ENCODE measurements at regions not wholly inside any gene's neighbourhood (a gene's known extent, or its start where the extent isn't known, plus 50 kb on each side); places are given as distances from the start of the nearest gene placed in this dataset.

DNA sequence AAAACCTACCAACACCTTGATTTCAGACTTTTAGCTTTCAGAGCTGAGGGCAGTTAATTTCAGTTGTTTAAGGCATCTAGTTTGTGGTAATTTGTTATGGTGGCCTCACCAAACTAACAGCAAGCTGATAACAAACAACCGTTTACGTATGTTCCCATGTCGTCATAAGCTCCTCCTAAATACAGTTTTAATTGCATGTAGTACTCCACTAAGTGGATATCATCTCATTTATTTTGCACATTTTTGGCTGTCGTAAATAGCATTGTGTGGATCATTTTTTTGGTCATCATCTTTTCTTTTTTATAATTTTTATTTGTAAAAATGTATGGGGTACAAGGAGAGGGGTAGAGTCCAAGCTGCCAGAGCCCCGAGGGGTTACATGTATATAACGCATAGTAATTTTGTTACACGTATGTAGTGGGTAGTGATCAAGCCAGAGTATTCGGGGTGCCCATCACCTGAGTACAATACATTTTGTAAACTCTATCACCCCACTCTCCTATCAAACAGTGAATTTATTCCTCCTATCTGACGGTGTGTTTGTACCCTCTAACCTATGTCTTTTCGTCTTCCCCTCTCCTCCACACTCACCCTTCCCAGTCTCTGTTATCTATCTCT is 89.2 kb upstream of the MYCN start:
- WGBS (ENCODE audit: extremely low coverage, insufficient coverage, insufficient read length) = no CpG with 5 or more reads among the region's 10 CpGs
- no peak overlapping the region for H2AK5ac ChIP-seq (ENCODE audit: low read length)
- no peak overlapping the region for H2BK120ac ChIP-seq (ENCODE audit: insufficient read depth, low read length, poor library complexity)

DNA sequence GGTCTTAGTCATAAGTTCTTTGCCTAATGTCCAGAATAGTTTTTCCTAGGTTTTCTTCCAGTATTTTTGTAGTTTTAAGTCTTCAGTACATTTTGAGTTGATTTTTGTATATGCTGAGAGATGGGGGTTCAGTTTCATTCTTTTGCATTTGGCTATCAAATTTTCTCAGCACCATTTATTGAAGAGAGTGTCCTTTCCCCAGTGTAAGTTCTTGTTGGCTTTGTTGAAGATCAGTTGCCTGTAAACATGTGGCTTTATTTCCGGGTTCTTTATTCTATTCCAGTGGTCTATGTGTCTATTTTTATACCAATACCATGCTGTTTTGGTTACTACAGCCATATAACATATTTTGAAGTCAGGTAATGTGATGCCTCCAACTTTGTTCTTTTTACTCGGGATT is 87.5 kb upstream of the MYCN start:
- Histone ChIP-seq H3K4me2 (ENCODE audit: low read length) (no peak overlapping the region), H3K14ac (ENCODE audit: low read length) (no peak overlapping the region), H2AFZ (ENCODE audit: insufficient read depth, low read length, poor library complexity) (no peak overlapping the region), H3K79me1 (ENCODE audit: low read length) (no peaks in the 10 kb centered on the region), H4K8ac (ENCODE audit: low read depth, low read length) (no peak overlapping the region), H2BK120ac (ENCODE audit: insufficient read depth, low read length, poor library complexity) (no peak overlapping the region), H3K4me1 (ENCODE audit: control insufficient read depth in 1 of 2, insufficient read depth in 2 of 2, low read length in 2 of 2) (no peaks in the 10 kb centered on the region), H4K91ac (ENCODE audit: low read depth, low read length) (no peak overlapping the region), H3K23ac (ENCODE audit: low read length) (no peak overlapping the region), H3K36me3 (ENCODE audit: control insufficient read depth in 1 of 2, insufficient read depth in 2 of 2, low read length in 2 of 2) (no peaks in the 10 kb centered on the region), H3K18ac (ENCODE audit: low read length) (no peak overlapping the region), H4K12ac (ENCODE audit: low read depth, low read length) (no peak overlapping the region), H3K9me3 (ENCODE audit: insufficient read depth, low read depth, low read length) (no peaks in the 10 kb centered on the region), H3K79me2 (ENCODE audit: control insufficient read depth, insufficient read depth, low read length, poor library complexity) (no peaks in the 10 kb centered on the region), H3K4ac (ENCODE audit: low read depth, low read length) (no peak overlapping the region), H2BK12ac (ENCODE audit: low read length) (no peak overlapping the region), H2AK5ac (ENCODE audit: low read length) (no peak overlapping the region), H3K27me3 (ENCODE audit: insufficient read depth, low read length) (no peaks in the 10 kb centered on the region), H3K9ac (ENCODE audit: low read length) (no peak overlapping the region), H3K4me3 (ENCODE audit: low read depth, low read length) (no peak overlapping the region), H3K27ac (ENCODE audit: low read depth, low read length) (no peak overlapping the region), H2BK5ac (ENCODE audit: low read depth, low read length, poor library complexity) (no peak overlapping the region)
- DNase-seq = no peak
- no CpG with 5 or more reads among the region's 2 CpGs for WGBS (ENCODE audit: extremely low coverage, insufficient coverage, insufficient read length)

More for the DNA sequence above, 89.2 kb upstream of the MYCN start:
- H3K14ac ChIP-seq (ENCODE audit: low read length) = no peak overlapping the region
- no peak overlapping the region for H4K12ac ChIP-seq (ENCODE audit: low read depth, low read length)
- no peaks in the 10 kb centered on the region for H3K4me1 ChIP-seq (ENCODE audit: control insufficient read depth in 1 of 2, insufficient read depth in 2 of 2, low read length in 2 of 2)
- H3K27ac ChIP-seq (ENCODE audit: low read depth, low read length) = no peak overlapping the region
- no peak overlapping the region for H3K4me3 ChIP-seq (ENCODE audit: low read depth, low read length)
- H3K23ac ChIP-seq (ENCODE audit: low read length) = no peak overlapping the region
- H2BK5ac ChIP-seq (ENCODE audit: low read depth, low read length, poor library complexity) = no peak overlapping the region
- DNase-seq = no peak
- H3K27me3 ChIP-seq (ENCODE audit: insufficient read depth, low read length) = no peaks in the 10 kb centered on the region
- H3K4ac ChIP-seq (ENCODE audit: low read depth, low read length) = no peak overlapping the region
- no peak overlapping the region for H3K9ac ChIP-seq (ENCODE audit: low read length)
- no peak overlapping the region for H3K4me2 ChIP-seq (ENCODE audit: low read length)
- H3K9me3 ChIP-seq (ENCODE audit: insufficient read depth, low read depth, low read length) = no peaks in the 10 kb centered on the region
- no peak overlapping the region for H4K8ac ChIP-seq (ENCODE audit: low read depth, low read length)
- H3K79me2 ChIP-seq (ENCODE audit: control insufficient read depth, insufficient read depth, low read length, poor library complexity) = no peaks in the 10 kb centered on the region
- no peaks in the 10 kb centered on the region for H3K79me1 ChIP-seq (ENCODE audit: low read length)
- no peaks in the 10 kb centered on the region for H3K36me3 ChIP-seq (ENCODE audit: control insufficient read depth in 1 of 2, insufficient read depth in 2 of 2, low read length in 2 of 2)
- H4K91ac ChIP-seq (ENCODE audit: low read depth, low read length) = no peak overlapping the region
- no peak overlapping the region for H2AFZ ChIP-seq (ENCODE audit: insufficient read depth, low read length, poor library complexity)
- H3K18ac ChIP-seq (ENCODE audit: low read length) = no peak overlapping the region
- no peak overlapping the region for H2BK12ac ChIP-seq (ENCODE audit: low read length)

DNA sequence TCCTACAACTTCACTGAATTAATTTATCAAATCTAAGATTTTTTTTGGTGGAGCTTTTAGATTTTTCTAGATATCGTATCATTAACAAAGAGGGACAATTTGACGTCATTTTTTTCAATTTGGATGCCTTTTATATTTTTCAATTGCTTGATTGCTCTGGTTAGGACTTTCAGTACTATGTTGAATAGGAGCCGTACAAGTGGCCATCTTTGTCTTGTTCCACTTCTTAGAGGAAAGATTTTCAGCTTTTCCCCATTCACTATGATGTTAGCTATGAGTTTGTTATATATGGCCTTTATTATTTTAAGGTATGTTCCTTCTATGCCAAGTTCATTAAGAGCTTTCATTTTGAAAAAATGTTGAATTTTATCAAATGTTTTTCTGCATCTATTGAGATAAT is 86.4 kb upstream of the MYCN start:
- no peaks in the 10 kb centered on the region for H3K79me1 ChIP-seq (ENCODE audit: low read length)
- no peak overlapping the region for H2BK5ac ChIP-seq (ENCODE audit: low read depth, low read length, poor library complexity)
- no peak for DNase-seq
- no CpG with 5 or more reads among the region's 3 CpGs for WGBS (ENCODE audit: extremely low coverage, insufficient coverage, insufficient read length)
- no peak overlapping the region for H3K14ac ChIP-seq (ENCODE audit: low read length)
- H3K23ac ChIP-seq (ENCODE audit: low read length) = no peak overlapping the region
- no peak overlapping the region for H2AK5ac ChIP-seq (ENCODE audit: low read length)
- no peak overlapping the region for H3K18ac ChIP-seq (ENCODE audit: low read length)
- H4K12ac ChIP-seq (ENCODE audit: low read depth, low read length) = no peak overlapping the region
- H2BK120ac ChIP-seq (ENCODE audit: insufficient read depth, low read length, poor library complexity) = no peak overlapping the region
- H3K27me3 ChIP-seq (ENCODE audit: insufficient read depth, low read length) = no peaks in the 10 kb centered on the region
- no peak overlapping the region for H4K8ac ChIP-seq (ENCODE audit: low read depth, low read length)
- H4K91ac ChIP-seq (ENCODE audit: low read depth, low read length) = no peak overlapping the region
- no peak overlapping the region for H2BK12ac ChIP-seq (ENCODE audit: low read length)
- H3K79me2 ChIP-seq (ENCODE audit: control insufficient read depth, insufficient read depth, low read length, poor library complexity) = no peaks in the 10 kb centered on the region
- H3K4me3 ChIP-seq (ENCODE audit: low read depth, low read length) = no peak overlapping the region
- H3K4me2 ChIP-seq (ENCODE audit: low read length) = no peak overlapping the region
- H3K4ac ChIP-seq (ENCODE audit: low read depth, low read length) = no peak overlapping the region
- no peaks in the 10 kb centered on the region for H3K4me1 ChIP-seq (ENCODE audit: control insufficient read depth in 1 of 2, insufficient read depth in 2 of 2, low read length in 2 of 2)
- no peak overlapping the region for H2AFZ ChIP-seq (ENCODE audit: insufficient read depth, low read length, poor library complexity)
- H3K9me3 ChIP-seq (ENCODE audit: insufficient read depth, low read depth, low read length) = no peaks in the 10 kb centered on the region
- no peak overlapping the region for H3K27ac ChIP-seq (ENCODE audit: low read depth, low read length)
- H3K9ac ChIP-seq (ENCODE audit: low read length) = no peak overlapping the region
- H3K36me3 ChIP-seq (ENCODE audit: control insufficient read depth in 1 of 2, insufficient read depth in 2 of 2, low read length in 2 of 2) = no peaks in the 10 kb centered on the region

DNA sequence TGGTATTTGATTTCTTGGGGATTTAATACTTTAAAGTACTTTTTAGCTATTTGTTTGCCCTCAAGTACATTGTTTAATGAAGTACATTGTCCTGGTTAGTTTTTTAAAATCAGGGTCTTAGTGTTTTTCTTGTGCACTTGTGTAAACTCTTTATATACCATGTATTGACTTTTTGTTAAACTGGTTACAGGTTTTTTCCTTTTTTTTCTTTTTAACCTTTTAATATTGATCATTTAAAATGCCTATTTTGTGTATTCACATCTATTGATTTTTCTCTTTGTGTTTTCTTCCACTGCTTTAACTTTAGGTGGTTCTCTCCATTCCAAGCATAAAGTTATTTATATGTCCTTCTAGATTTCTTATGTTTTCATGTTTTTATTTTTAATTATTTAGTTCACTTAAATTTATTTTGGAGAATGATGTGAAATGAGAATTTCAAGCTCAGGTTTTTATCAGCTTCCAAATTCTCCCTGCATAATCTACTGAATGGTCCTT is 84.5 kb upstream of the MYCN start:
- Histone ChIP-seq H4K8ac (ENCODE audit: low read depth, low read length) (no peak overlapping the region), H3K4ac (ENCODE audit: low read depth, low read length) (no peak overlapping the region), H3K9ac (ENCODE audit: low read length) (no peak overlapping the region)

More for the DNA sequence above, 84.5 kb upstream of the MYCN start:
- no peak overlapping the region for H2AK5ac ChIP-seq (ENCODE audit: low read length)
- no peak overlapping the region for H4K12ac ChIP-seq (ENCODE audit: low read depth, low read length)
- no peak for DNase-seq
- H2AFZ ChIP-seq (ENCODE audit: insufficient read depth, low read length, poor library complexity) = no peak overlapping the region
- H3K79me1 ChIP-seq (ENCODE audit: low read length) = no peaks in the 10 kb centered on the region
- H2BK5ac ChIP-seq (ENCODE audit: low read depth, low read length, poor library complexity) = no peak overlapping the region
- no peak overlapping the region for H3K27ac ChIP-seq (ENCODE audit: low read depth, low read length)
- H3K4me2 ChIP-seq (ENCODE audit: low read length) = no peak overlapping the region
- no peak overlapping the region for H2BK120ac ChIP-seq (ENCODE audit: insufficient read depth, low read length, poor library complexity)
- H3K9me3 ChIP-seq (ENCODE audit: insufficient read depth, low read depth, low read length) = no peaks in the 10 kb centered on the region
- no peak overlapping the region for H3K4me3 ChIP-seq (ENCODE audit: low read depth, low read length)
- H2BK12ac ChIP-seq (ENCODE audit: low read length) = no peak overlapping the region
- H3K79me2 ChIP-seq (ENCODE audit: control insufficient read depth, insufficient read depth, low read length, poor library complexity) = no peaks in the 10 kb centered on the region
- H3K18ac ChIP-seq (ENCODE audit: low read length) = no peak overlapping the region
- H3K36me3 ChIP-seq (ENCODE audit: control insufficient read depth in 1 of 2, insufficient read depth in 2 of 2, low read length in 2 of 2) = no peaks in the 10 kb centered on the region
- no peak overlapping the region for H3K14ac ChIP-seq (ENCODE audit: low read length)
- no peaks in the 10 kb centered on the region for H3K4me1 ChIP-seq (ENCODE audit: control insufficient read depth in 1 of 2, insufficient read depth in 2 of 2, low read length in 2 of 2)
- no peak overlapping the region for H3K23ac ChIP-seq (ENCODE audit: low read length)
- no peak overlapping the region for H4K91ac ChIP-seq (ENCODE audit: low read depth, low read length)
- H3K27me3 ChIP-seq (ENCODE audit: insufficient read depth, low read length) = no peaks in the 10 kb centered on the region

All from trophoblast cell (in vitro differentiated cells and primary cell).